HAP-1 (cell line): ENCODE measurements at regions not wholly inside any gene's neighbourhood (a gene's known extent, or its start where the extent isn't known, plus 50 kb on each side); places are given as distances from the start of the nearest gene placed in this dataset.

Source experiments
- DNase-seq, 2 experiments: peaks; one replicate each; pipeline ENCODE4 v3.0.0-alpha.2; 2016 to 2020; ENCODE audit warnings: low spot score in 2 of 2
- H3K27me3 ChIP-seq: fragments of 250-450 bp; sonication (Bioruptor Pico); 2 replicates; pipeline ENCODE4 v1.5.1; 2020; ENCODE audit warnings: low read depth, mild to moderate bottlenecking, moderate library complexity
- H3K36me3 ChIP-seq: fragments of 250-450 bp; sonication (Bioruptor Pico); replicated peaks from 2 replicates; pipeline ENCODE4 v1.5.1; 2020; ENCODE audit warnings: mild to moderate bottlenecking
- H3K4me1 ChIP-seq: fragments of 250-450 bp; sonication (Bioruptor Pico); 2 replicates; pipeline ENCODE4 v1.5.1; 2020; ENCODE audit warnings: mild to moderate bottlenecking
- H3K4me3 ChIP-seq: fragments of 250-450 bp; sonication (Bioruptor Pico); 2 replicates; pipeline ENCODE4 v1.5.1; 2020; ENCODE audit warnings: mild to moderate bottlenecking, moderate library complexity
- H3K9me3 ChIP-seq: fragments of 250-450 bp; sonication (Bioruptor Pico); 2 replicates; pipeline ENCODE4 v1.5.1; 2020; ENCODE audit warnings: mild to moderate bottlenecking, moderate library complexity
- in situ Hi-C: fragments of 300-500 bp; cut with MboI; formaldehyde crosslinking; loops from 3 replicates; pipeline ENCODE4 v1.14.3; 2020; ENCODE audit warnings: low sequenced_read_pairs, inconsistent platforms, mixed read lengths

DNA sequence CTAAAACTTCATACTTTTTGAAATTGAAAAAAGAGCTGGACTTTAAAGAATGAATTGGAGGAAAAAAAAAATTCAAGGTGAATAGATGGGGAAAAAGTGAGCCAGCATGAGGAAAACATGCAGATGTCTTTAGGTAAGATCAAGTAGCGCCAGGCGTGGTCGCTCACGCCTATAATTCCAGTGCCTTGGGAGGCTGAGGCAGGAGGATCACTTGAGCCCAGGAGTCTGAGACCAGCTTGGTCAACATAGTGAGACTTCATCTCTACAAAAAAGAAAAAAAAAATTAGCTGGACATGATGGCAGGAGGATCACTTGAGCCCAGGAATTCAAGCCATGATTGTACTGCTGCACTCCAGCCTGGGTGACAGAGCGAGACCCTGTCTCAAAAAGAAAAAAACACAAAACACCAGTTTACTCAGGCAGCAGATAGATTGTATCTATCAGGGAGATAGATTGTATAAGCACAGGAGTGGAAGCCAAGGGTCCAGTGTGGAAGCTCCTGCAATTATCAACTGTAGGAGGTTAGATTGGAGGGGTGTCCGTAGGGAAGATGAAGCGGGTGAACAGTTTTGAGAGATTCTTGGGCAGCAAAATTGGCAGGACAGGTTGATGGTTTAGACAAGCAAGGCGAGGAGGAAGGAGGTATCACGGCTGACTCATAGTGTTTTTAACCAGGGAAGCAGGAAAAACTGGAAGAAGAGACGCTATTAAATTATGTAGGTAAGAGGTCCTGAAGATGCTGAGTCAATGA, 97.6 kb upstream of the ZNF217 start:
- DNase-seq: no peak
- no peaks in the 10 kb centered on the region; the same call in 1 of the 2 replicates for H3K4me1 ChIP-seq
- H3K36me3 ChIP-seq: no peaks in the 10 kb centered on the region
- H3K27me3 ChIP-seq: no peaks in the 10 kb centered on the region
- in situ Hi-C loops: no loop called here
- H3K9me3 ChIP-seq: no peaks in the 10 kb centered on the region
- H3K4me3 ChIP-seq: no peak overlapping the region

DNA sequence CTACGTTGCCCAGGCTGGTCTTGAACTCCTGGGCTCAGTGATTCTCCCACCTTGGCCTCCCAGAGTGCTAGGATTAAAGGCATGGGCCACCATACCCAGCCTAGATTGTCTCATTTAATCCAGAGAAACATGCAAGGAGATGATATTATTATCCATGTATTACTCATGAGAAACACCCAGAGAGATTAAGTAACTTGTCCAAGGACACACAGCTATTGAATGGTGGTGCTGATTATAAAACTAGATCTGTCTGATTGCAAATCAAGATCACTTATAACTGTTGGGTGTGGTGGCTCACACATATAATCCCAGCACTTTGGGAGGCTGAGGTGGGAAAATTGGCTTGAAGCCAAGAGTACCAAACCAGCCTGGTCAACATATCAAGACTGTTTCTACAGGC, 94.4 kb upstream of the ZNF217 start:
- no peak for DNase-seq
- H3K4me1 ChIP-seq: no peaks in the 10 kb centered on the region; the same call in 1 of the 2 replicates
- no peaks in the 10 kb centered on the region for H3K36me3 ChIP-seq
- no peaks in the 10 kb centered on the region for H3K9me3 ChIP-seq
- H3K4me3 ChIP-seq: no peak overlapping the region
- in situ Hi-C loops: no loop called here
- no peaks in the 10 kb centered on the region for H3K27me3 ChIP-seq

DNA sequence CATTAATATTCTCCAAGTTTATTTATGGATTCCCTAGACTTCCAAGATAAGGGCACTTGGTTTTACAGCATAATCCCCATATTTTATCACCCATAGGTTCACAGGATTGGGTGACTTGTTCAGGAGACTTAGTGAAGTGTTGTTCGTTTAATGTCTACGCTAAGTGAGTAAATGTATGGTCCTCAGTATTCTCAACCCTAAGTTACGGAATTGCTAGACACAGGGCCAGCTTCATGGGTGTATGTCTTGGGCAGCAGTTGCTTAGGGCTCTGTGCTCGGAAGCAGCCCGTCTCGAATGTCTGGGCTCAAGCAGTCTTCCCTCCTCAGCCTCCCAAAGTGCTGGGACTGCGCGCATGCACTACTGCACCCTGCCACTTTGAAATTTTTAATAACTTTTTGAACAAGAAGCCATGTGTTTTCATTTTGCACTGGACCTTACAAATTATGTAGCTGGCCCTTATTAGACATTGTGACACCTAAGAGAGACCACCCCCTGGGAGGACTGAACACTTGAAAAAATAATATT, 91.5 kb upstream of the ZNF217 start:
- H3K9me3 ChIP-seq: no peaks in the 10 kb centered on the region
- DNase-seq: no peak
- in situ Hi-C loops: no loop called here
- no peak overlapping the region for H3K4me3 ChIP-seq
- no peaks in the 10 kb centered on the region for H3K36me3 ChIP-seq
- peaks cover 7% of the 10 kb centered on the region for H3K4me1 ChIP-seq
- H3K27me3 ChIP-seq: no peaks in the 10 kb centered on the region

DNA sequence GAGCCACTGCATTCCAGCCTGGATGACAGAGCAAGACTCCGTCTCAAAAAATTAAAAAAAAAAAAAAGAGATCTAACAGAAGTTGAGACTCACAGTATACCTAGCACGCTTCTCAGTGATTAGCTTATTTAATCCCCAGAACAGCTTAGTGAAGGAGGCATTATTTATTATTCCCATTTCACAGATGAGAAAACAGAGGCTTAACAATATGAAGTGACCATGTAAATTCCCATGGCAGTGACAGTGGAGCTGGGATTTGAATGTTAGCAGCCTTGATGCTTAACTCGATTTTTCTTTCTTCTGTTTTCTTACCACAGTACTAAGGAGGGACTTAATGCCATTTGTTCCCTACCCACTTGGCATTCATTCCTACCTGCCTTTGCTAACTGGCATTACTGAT, 89.9 kb upstream of the ZNF217 start:
- no peak for DNase-seq
- Histone ChIP-seq H3K27me3 (no peaks in the 10 kb centered on the region), H3K9me3 (no peaks in the 10 kb centered on the region), H3K36me3 (no peaks in the 10 kb centered on the region), H3K4me1 (peaks cover 20% of the 10 kb centered on the region), H3K4me3 (no peak overlapping the region)
- in situ Hi-C loops: no loop called here

DNA sequence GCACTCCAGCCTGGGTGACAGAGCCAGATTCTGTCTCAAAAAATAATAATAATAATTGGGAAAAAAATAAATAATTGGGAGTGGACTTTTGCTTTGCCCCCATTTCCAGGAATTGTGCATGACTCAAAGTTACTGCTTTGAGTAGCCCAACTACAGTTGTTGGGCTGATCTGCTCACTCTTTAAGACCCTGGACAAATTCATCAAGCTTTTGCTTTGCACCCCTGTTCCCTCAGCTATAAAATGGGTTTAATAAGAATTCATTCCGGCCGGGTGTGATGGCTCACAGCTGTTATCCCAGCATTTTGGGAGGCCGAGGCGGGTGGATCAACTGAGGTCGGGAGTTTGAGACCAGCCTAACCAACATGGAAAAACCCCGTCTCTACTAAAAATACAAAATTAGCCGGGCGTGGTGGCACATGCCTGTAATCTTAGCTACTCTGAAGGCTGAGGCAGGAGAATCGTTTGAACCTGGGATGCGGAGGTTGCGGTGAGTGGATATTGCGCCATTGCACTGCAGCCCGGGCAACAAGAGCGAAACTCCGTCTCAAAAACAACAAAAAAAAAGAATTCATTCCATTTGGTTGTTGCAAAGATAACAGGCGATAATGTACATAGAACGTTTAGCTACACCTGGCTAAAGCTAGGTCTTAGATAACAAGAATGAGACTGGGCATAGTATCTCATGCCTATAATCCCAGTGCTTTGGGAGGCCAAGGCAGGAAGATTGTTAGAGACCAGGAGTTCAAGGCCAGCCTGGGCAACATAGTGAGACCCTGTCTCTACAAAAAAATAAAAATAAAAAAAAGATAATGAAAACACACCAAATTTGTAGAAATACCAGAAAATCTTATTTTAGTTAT, 87.9 kb upstream of the ZNF217 start:
- Histone ChIP-seq H3K36me3 (no peaks in the 10 kb centered on the region), H3K27me3 (no peaks in the 10 kb centered on the region), H3K4me3 (no peak overlapping the region), H3K4me1 (peaks cover 33% of the 10 kb centered on the region), H3K9me3 (no peaks in the 10 kb centered on the region)
- in situ Hi-C loops: no loop called here
- DNase-seq: no peak

DNA sequence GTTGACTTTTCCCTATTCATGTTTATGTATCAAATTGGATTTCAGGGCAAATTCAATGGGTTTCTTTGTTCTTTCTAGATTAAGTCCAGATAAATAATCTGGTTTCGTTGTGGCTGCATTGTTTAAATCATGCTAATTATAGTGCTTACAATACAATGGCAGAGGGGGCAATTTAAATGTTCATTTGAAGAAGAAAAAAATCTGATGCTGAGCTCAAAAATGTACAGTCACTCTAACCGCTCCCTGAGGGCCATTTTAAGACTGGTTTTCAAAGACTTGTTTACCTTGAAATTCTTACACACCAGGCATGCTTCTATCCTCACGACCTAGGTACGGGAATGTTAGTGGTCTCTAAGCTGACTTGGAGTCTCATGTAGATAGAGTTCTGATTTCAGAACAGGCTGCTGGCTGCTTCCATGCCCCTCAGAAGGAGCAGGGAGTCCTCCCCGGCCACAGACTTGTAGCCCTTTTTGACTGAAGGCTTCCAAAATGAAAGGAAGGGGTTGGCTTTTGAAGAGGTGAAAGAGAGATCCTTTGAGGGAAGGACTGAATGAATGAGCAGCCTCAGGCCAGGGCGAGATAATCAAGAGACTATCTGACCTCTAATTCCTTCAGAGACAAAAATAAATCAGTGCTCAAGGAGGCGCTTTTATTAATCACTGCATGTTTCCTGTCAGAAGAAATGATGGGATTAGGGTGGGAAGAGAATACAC, 86.1 kb upstream of the ZNF217 start:
- Histone ChIP-seq H3K36me3 (no peaks in the 10 kb centered on the region), H3K4me1 (peaks cover 33% of the 10 kb centered on the region), H3K4me3 (no peak overlapping the region), H3K27me3 (no peaks in the 10 kb centered on the region), H3K9me3 (no peaks in the 10 kb centered on the region)
- DNase-seq: peak; percentile 74 to 99
- in situ Hi-C loops: no loop called here

DNA sequence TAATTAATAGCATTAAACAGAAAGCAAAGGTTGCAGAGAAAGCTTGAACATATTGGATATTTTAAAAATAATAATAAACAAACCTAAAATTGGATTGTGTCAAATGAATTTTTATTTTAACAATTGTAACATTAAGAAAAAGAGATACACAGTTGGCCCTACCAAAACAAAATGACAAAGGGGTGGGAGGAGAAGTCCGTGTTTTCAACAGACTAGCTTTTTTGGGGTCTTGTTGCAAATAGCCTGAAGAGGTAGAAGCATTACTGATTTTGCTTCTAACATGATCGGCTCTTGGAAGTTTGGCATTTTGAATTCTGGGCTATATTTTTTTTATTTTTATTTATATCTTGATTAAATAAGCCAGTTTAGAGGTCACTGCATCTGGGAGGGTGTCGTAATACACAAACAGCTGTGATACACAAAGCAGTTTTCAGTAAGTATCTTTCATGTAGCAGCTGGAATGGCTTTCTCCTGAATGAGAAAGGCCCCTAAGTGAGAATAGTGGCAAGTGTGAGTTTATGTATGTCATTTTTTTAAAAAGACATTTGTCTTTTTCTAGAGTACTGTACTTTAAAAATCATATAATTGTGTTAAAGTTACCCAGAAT, 85.5 kb upstream of the ZNF217 start:
- Histone ChIP-seq H3K4me3 (no peak overlapping the region), H3K9me3 (no peaks in the 10 kb centered on the region), H3K4me1 (peaks cover 33% of the 10 kb centered on the region), H3K36me3 (no peaks in the 10 kb centered on the region), H3K27me3 (no peaks in the 10 kb centered on the region)
- DNase-seq: peak; percentile 39 to 89
- in situ Hi-C loops: no loop called here

DNA sequence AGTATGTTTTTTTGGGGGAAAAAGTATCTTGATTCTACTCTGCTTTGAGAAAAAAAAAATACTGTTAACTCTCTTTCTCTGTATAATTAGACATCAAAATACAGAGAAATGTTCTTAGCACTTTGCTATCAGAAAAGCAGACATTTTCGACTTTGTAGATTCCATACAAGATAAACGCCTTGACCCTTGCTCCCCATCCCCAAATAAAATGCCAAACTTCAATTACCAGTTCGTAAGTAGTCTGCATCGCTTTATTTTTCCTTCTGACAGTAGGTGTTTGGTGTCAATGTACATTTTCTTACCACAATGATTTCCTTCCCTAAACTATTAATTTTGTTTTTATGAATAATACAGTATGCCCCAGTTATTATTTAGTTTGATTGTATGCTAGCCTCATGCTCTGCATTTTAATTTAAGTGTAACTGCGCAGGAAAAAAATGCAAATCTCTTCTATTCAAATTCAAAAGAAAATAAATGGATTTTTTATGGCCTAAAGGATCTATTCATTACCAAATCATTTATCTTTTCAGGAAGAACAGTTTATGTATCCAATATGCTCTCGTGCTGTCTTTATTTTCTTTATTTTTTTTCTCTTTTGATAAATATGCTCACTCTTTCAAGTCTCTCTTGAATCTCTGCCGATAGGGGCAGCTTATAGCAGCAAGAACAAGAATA, 84.8 kb upstream of the ZNF217 start:
- Histone ChIP-seq H3K4me1 (peaks cover 34% of the 10 kb centered on the region), H3K9me3 (no peaks in the 10 kb centered on the region), H3K36me3 (no peaks in the 10 kb centered on the region), H3K27me3 (no peaks in the 10 kb centered on the region), H3K4me3 (no peak overlapping the region)
- peak in 1 of 2 experiments; percentile 78 for DNase-seq
- in situ Hi-C loops: no loop called here

DNA sequence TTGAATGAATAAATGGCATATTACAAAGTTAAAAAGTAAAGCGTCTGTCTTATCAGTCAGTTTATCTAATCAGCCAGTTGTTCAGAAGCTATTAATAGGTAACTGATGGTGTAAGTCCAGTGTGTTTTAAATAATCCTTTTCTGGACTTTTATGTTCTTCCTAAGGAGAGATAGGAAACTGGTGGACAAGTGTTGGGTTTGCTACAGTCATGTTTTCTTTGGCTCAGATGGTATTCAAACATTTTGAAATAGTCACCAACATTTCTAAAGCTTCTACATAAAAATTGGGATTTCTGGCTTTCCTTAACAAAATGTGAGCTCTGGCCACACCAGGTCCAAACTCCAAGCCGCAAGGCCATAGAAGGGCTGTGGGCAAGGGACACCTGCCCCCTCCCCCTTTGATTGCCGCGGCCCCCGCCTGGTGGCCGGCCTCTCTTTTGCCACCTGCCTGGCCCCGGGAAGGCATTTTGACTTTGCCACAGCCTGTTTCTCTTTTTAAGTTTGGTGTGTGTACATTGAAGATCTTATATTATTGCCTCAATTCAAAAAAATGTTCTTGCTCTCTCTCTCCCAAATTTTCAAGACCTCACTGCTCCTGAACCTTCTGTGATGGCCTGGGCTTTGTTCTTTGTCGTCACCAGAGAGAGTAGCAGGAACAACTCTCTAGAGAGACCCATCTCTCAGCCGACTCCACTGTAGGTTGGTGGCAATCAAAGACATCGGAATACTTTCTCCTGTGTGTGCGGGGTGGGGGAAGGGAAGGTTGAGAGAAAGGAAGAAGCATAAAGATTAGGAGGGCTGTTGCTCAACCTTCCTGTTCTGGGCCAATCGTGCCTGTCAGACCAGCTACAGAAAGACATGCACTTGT, 84.0 kb upstream of the ZNF217 start:
- H3K27me3 ChIP-seq: no peaks in the 10 kb centered on the region
- peaks cover 42% of the 10 kb centered on the region for H3K4me1 ChIP-seq
- H3K36me3 ChIP-seq: no peaks in the 10 kb centered on the region
- peak; percentile 62 to 82 for DNase-seq
- H3K9me3 ChIP-seq: no peaks in the 10 kb centered on the region
- H3K4me3 ChIP-seq: no peak overlapping the region
- in situ Hi-C loops: no loop called here

DNA sequence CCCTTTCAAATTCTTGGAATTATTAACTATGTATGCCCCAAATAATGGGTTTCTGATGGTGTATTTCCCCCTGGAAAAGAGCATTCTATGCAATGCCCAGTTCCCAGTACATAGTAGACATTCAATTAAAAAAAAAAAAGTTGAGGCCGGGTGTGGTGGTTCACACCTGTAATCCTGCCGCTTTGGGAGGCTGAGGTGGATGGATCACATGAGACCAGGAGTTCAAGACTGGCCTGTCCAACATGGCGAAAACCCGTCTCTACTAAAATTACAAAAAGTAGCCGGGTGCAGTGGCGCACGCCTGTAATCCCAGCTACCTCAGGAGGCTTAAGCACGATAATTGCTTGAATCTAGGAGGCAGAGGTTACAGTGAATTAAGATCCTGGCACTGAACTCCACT, 83.3 kb upstream of the ZNF217 start:
- H3K27me3 ChIP-seq: no peaks in the 10 kb centered on the region
- peaks cover 45% of the 10 kb centered on the region for H3K4me1 ChIP-seq
- H3K9me3 ChIP-seq: no peaks in the 10 kb centered on the region
- H3K4me3 ChIP-seq: no peak overlapping the region
- no peak for DNase-seq
- in situ Hi-C loops: no loop called here
- no peaks in the 10 kb centered on the region for H3K36me3 ChIP-seq

DNA sequence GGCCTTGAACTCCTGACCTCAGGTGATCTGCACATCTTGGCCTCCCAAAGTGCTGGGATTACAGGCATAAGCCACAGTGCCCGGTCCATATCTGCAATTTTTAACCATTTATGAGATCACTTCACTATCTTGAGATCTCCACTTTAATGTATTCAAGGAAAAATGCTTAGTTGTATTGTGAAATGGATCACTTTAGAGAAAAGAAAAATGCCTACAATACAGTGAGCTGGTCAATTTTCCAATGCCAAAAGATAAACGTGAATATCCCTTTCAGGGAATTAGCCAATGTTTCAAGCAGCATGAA, 82.8 kb upstream of the ZNF217 start:
- no peaks in the 10 kb centered on the region for H3K9me3 ChIP-seq
- no peak for DNase-seq
- peaks cover 45% of the 10 kb centered on the region for H3K4me1 ChIP-seq
- no peak overlapping the region for H3K4me3 ChIP-seq
- H3K27me3 ChIP-seq: no peaks in the 10 kb centered on the region
- in situ Hi-C loops: no loop called here
- H3K36me3 ChIP-seq: no peaks in the 10 kb centered on the region

DNA sequence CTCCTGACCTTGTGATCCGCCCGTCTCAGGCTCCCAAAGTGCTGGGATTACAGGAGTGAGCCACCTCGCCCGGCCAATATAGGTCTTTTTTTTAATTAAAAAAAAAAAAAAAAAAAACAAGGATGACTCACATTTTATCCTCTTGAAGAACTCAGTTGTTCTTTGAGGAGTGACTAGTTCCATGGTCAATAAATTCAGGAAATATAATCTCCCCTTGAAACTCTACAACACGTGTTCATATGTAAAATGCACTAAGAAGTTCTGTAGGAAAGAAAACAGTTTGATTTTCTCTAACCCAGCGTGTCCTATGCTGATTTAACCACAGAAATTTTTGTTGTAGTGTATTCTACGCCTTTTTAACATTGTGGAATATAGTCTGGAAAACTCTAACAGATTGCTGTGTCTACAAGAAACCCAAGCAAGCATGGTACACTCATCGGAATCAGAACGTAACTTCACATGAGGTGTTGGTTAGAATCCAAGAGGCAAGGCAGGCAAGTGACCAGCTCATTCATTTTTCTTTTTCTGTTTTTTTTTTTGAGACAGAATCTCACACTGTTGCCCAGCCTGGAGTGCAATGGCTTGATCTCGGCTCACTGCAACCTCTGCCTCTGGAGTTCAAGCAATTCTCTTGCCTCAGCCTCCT, 79.0 kb upstream of the ZNF217 start:
- H3K4me3 ChIP-seq: no peak overlapping the region
- H3K9me3 ChIP-seq: no peaks in the 10 kb centered on the region
- DNase-seq: peak in 1 of 2 experiments; percentile 54
- peaks cover 20% of the 10 kb centered on the region for H3K4me1 ChIP-seq
- no peaks in the 10 kb centered on the region for H3K27me3 ChIP-seq
- in situ Hi-C loops: no loop called here
- H3K36me3 ChIP-seq: no peaks in the 10 kb centered on the region
